Prostate gland (tissue), 2 donors: ENCODE measurements at regions not wholly inside any gene's neighbourhood (a gene's known extent, or its start where the extent isn't known, plus 50 kb on each side); places are given as distances from the start of the nearest gene placed in this dataset.

Experiments
- DNase-seq: peaks from one replicate; pipeline ENCODE4 v3.0.0-alpha.2; 2019; ENCODE audit warnings: low spot score
- H3K27ac ChIP-seq, 2 donors: fragments of 200-600 bp; sonication (generic); 2 replicates each; pipeline ENCODE4 v1.5.1; 2017 to 2019
- H3K27me3 ChIP-seq: fragments of 200-600 bp; sonication (generic); replicated peaks from 2 replicates; pipeline ENCODE4 v1.5.1; 2019; ENCODE audit not compliant: insufficient read depth
- H3K36me3 ChIP-seq, 2 donors: fragments of 200-600 bp; sonication (generic); 1 replicate in 1 of 2; 2 replicates in 1 of 2; pipeline versions ENCODE4 v1.5.1 to v1.8.1; 2017 to 2019
- H3K4me1 ChIP-seq: fragments of 200-600 bp; sonication (generic); replicated peaks from 2 replicates; pipeline ENCODE4 v1.5.1; 2019
- H3K4me3 ChIP-seq, 2 donors: fragments of 200-600 bp; sonication (generic); 2 replicates each; pipeline ENCODE4 v1.5.1; 2017 to 2019
- H3K9me3 ChIP-seq: fragments of 200-600 bp; sonication (generic); 2 replicates; pipeline ENCODE4 v1.5.1; 2017
- CTCF ChIP-seq, 4 experiments: fragments of 200-600 bp in 2 of 4; fragments of 450-650 bp in 2 of 4; sonication (generic) in 2 of 4; IDR thresholded peaks; 1 replicate in 3 of 4; 2 replicates in 1 of 4; pipeline ENCODE4 v1.5.1; 2016 to 2019; ENCODE audit warnings: antibody characterized with exemption in 4 of 4, mild to moderate bottlenecking in 2 of 4, moderate library complexity in 2 of 4
- POLR2A ChIP-seq: fragments of 450-650 bp; IDR thresholded peaks from one replicate; pipeline ENCODE4 v1.6.1; 2016; ENCODE audit warnings: antibody characterized with exemption, mild to moderate bottlenecking
- POLR2AphosphoS5 ChIP-seq: sonication (generic); formaldehyde crosslinking; IDR thresholded peaks from one replicate; pipeline ENCODE4 v1.6.1; 2017; ENCODE audit warnings: antibody characterized with exemption
- WGBS: methylation state at CpG from one replicate; pipeline ENCODE4 v1.1.5; 2018; 5-methylcytosine and 5-hydroxymethylcytosine counted together
- intact Hi-C: fragments of 100-400 bp; cut with DNase I; formaldehyde crosslinking; loops from one replicate; pipeline ENCODE4 v1.14.2; 2022

- DNase-seq = no peak
- intact Hi-C loops = no loop called here
- H3K27ac ChIP-seq = no peak overlapping the region
- no peak overlapping the region for H3K4me3 ChIP-seq
- no peaks in the 10 kb centered on the region for H3K27me3 ChIP-seq
- no peaks in the 10 kb centered on the region for H3K4me1 ChIP-seq
- TF ChIP-seq CTCF (IDR thresholded peaks at IDR 0.05) (no peak), POLR2AphosphoS5 (no peak), POLR2A (no peak)
- no peaks in the 10 kb centered on the region for H3K9me3 ChIP-seq
- WGBS = 42% methylated on average over 2 of the region's 2 CpGs
- H3K36me3 ChIP-seq = no peaks in the 10 kb centered on the region
Measured at GRCh38 chr13:100895651-100896050, 221.1 kb upstream of the TMTC4 start.

- Histone ChIP-seq H3K4me3 (no peak overlapping the region), H3K36me3 (no peaks in the 10 kb centered on the region), H3K27me3 (no peaks in the 10 kb centered on the region), H3K4me1 (no peaks in the 10 kb centered on the region), H3K9me3 (no peaks in the 10 kb centered on the region), H3K27ac (no peak overlapping the region)
- no peak for TF ChIP-seq POLR2AphosphoS5
- TF ChIP-seq POLR2A = no peak
- no peak for TF ChIP-seq CTCF (IDR thresholded peaks at IDR 0.05)
- 48% methylated on average over 2 of the region's 2 CpGs for WGBS
- intact Hi-C loops = no loop called here
- no peak for DNase-seq
Measured at GRCh38 chr13:100892981-100893380, 218.4 kb upstream of the TMTC4 start.

- TF ChIP-seq CTCF (IDR thresholded peaks at IDR 0.05) (no peak), POLR2AphosphoS5 (no peak), POLR2A (no peak)
- intact Hi-C loops = no loop called here
- WGBS = 64% methylated on average over 3 of the region's 3 CpGs
Measured at GRCh38 chr13:100890645-100891044, 216.1 kb upstream of the TMTC4 start.

GRCh38 chr13:100887729-100888151, 213.1 kb upstream of the TMTC4 start:
- TF ChIP-seq POLR2AphosphoS5 (no peak), CTCF (IDR thresholded peaks at IDR 0.05) (no peak), POLR2A (no peak)
- Histone ChIP-seq H3K4me1 (no peaks in the 10 kb centered on the region), H3K9me3 (no peaks in the 10 kb centered on the region), H3K4me3 (no peak overlapping the region), H3K27me3 (no peaks in the 10 kb centered on the region), H3K27ac (no peak overlapping the region), H3K36me3 (no peaks in the 10 kb centered on the region)
- intact Hi-C loops = no loop called here
- DNase-seq = no peak
- 89% methylated on average over 1 of the region's 1 CpG for WGBS

More at GRCh38 chr13:100890645-100891044, 216.1 kb upstream of the TMTC4 start:
- Histone ChIP-seq H3K4me1 (no peaks in the 10 kb centered on the region), H3K9me3 (no peaks in the 10 kb centered on the region), H3K27me3 (no peaks in the 10 kb centered on the region), H3K4me3 (no peak overlapping the region), H3K27ac (no peak overlapping the region), H3K36me3 (no peaks in the 10 kb centered on the region)
- no peak for DNase-seq

- intact Hi-C loops = no loop called here
- H3K9me3 ChIP-seq = no peaks in the 10 kb centered on the region
- H3K27ac ChIP-seq = no peak overlapping the region
- no peak overlapping the region for H3K4me3 ChIP-seq
- no peaks in the 10 kb centered on the region for H3K36me3 ChIP-seq
- no peaks in the 10 kb centered on the region for H3K4me1 ChIP-seq
- no peak for TF ChIP-seq POLR2AphosphoS5
- no peak for TF ChIP-seq POLR2A
- no peak for TF ChIP-seq CTCF (IDR thresholded peaks at IDR 0.05)
- H3K27me3 ChIP-seq = no peaks in the 10 kb centered on the region
- 92% methylated on average over 3 of the region's 3 CpGs for WGBS
- no peak for DNase-seq
Measured at GRCh38 chr13:100883453-100883852, 208.9 kb upstream of the TMTC4 start.
